Adrenal gland (tissue), 9 donors: ENCODE measurements at regions not wholly inside any gene's neighbourhood (a gene's known extent, or its start where the extent isn't known, plus 50 kb on each side); places are given as distances from the start of the nearest gene placed in this dataset.

Source experiments
- DNase-seq, 7 donors: peaks; one replicate each; pipeline ENCODE4 v3.0.0-alpha.2; 2019 to 2020
- H3K27ac ChIP-seq, 5 donors: fragments of 200-600 bp; sonication (generic) in 4 of 5; 1 replicate in 3 of 5; 2 replicates in 2 of 5; pipeline versions ENCODE4 v1.5.1 to v1.8.0; 2016 to 2020; ENCODE audit warnings: mild to moderate bottlenecking in 1 of 5
- H3K27me3 ChIP-seq: fragments of 200-600 bp; 2 replicates; pipeline ENCODE4 v1.8.0; 2021
- H3K36me3 ChIP-seq, 2 donors: fragments of 200-600 bp; replicated peaks in 1 of 2; 1 replicate in 1 of 2; 2 replicates in 1 of 2; pipeline versions ENCODE4 v1.5.1 to v1.8.0; 2018 to 2022
- H3K4me1 ChIP-seq, 2 donors: fragments of 200-600 bp; replicated peaks in 1 of 2; 1 replicate in 1 of 2; 2 replicates in 1 of 2; pipeline versions ENCODE4 v1.5.1 to v1.8.0; 2018 to 2021
- H3K4me3 ChIP-seq, 4 donors: fragments of 200-600 bp; sonication (generic) in 3 of 4; one replicate each; pipeline ENCODE4 v1.5.1; 2016 to 2018
- H3K9me3 ChIP-seq, 3 donors: fragments of 200-600 bp; sonication (generic) in 1 of 3; replicated peaks in 1 of 3; 1 replicate in 2 of 3; 2 replicates in 1 of 3; pipeline versions ENCODE4 v1.5.1 to v1.8.0; 2016 to 2021
- CTCF ChIP-seq, 6 experiments: fragments of 450-650 bp in 4 of 6; fragments of 200-600 bp in 2 of 6; sonication (generic) in 1 of 6; IDR thresholded peaks; 1 replicate in 5 of 6; 2 replicates in 1 of 6; pipeline versions ENCODE4 v1.5.1 to v1.8.0; 2016 to 2021; ENCODE audit warnings: antibody characterized with exemption in 6 of 6, mild to moderate bottlenecking in 2 of 6, moderate library complexity in 1 of 6
- POLR2A ChIP-seq, 2 donors: fragments of 450-650 bp; IDR thresholded peaks; one replicate each; pipeline ENCODE4 v1.6.1; 2017; ENCODE audit warnings: antibody characterized with exemption in 2 of 2, mild to moderate bottlenecking in 2 of 2, moderate library complexity in 1 of 2
- WGBS, 4 donors: extraction: QIAGEN DNeasy Blood & Tissue Kit in 2 of 4; methylation state at CpG; one replicate each; pipeline versions ENCODE4 v1.1.5 to v1.1.7; 2013 to 2017; 5-methylcytosine and 5-hydroxymethylcytosine counted together
- intact Hi-C, 2 donors: fragments of 100-400 bp; cut with DNase I; formaldehyde crosslinking; loops; one replicate each; pipeline versions ENCODE4 v1.14.1 to v1.15.0; 2022 to 2023
- donor health status: healthy with polysubstance abuse.
- donor health status: Bipolar disorder and iron deficiency.
- donor health status: DM: yes; HTN: yes; CAD: no.
- donor health status: DM: no; HTN: no; CAD: no.
- donor health status: DM: no; HTN: no; CAD: no.

GRCh38 chr14:25658988-25659387 is 609.0 kb upstream of the STXBP6 start:
- WGBS, 4 donors, result 63 to 81% (median 70%) methylated on average over 2 of the region's 2 CpGs
- Histone ChIP-seq H3K36me3 (no peaks in the 10 kb centered on the region), H3K9me3 (no peaks in the 10 kb centered on the region), H3K4me1 (no peaks in the 10 kb centered on the region), H3K4me3 (no peak overlapping the region), H3K27me3 (no peaks in the 10 kb centered on the region), H3K27ac (no peak overlapping the region)
- no peak for DNase-seq
- intact Hi-C loops, result no loop called here
- TF ChIP-seq CTCF (IDR thresholded peaks at IDR 0.05) (no peak), POLR2A (IDR thresholded peaks at IDR 0.05) (no peak)

GRCh38 chr14:25630447-25630846 is 580.5 kb upstream of the STXBP6 start:
- no peaks in the 10 kb centered on the region for H3K36me3 ChIP-seq
- H3K27me3 ChIP-seq, result no peaks in the 10 kb centered on the region
- no peak for DNase-seq
- H3K4me1 ChIP-seq, result no peaks in the 10 kb centered on the region
- H3K27ac ChIP-seq, result no peak overlapping the region
- TF ChIP-seq POLR2A (IDR thresholded peaks at IDR 0.05), result no peak
- TF ChIP-seq CTCF (IDR thresholded peaks at IDR 0.05), result no peak
- intact Hi-C loops, result no loop called here
- no peak overlapping the region for H3K4me3 ChIP-seq
- H3K9me3 ChIP-seq, result no peaks in the 10 kb centered on the region
- 37 to 54% (median 47%) methylated on average over 2 of the region's 2 CpGs for WGBS, 4 donors

GRCh38 chr14:25628978-25629377 is 579.0 kb upstream of the STXBP6 start:
- Histone ChIP-seq H3K36me3 (no peaks in the 10 kb centered on the region), H3K4me1 (no peaks in the 10 kb centered on the region), H3K27me3 (no peaks in the 10 kb centered on the region), H3K27ac (no peak overlapping the region), H3K9me3 (no peaks in the 10 kb centered on the region), H3K4me3 (no peak overlapping the region)
- intact Hi-C loops, result no loop called here
- no peak for TF ChIP-seq CTCF (IDR thresholded peaks at IDR 0.05)
- TF ChIP-seq POLR2A (IDR thresholded peaks at IDR 0.05), result no peak
- WGBS, 4 donors, result 45 to 71% (median 65%) methylated on average over 2 of the region's 2 CpGs
- no peak for DNase-seq

GRCh38 chr14:25628390-25628789 is 578.4 kb upstream of the STXBP6 start:
- Histone ChIP-seq H3K27ac (no peak overlapping the region), H3K4me1 (no peaks in the 10 kb centered on the region), H3K27me3 (no peaks in the 10 kb centered on the region), H3K36me3 (no peaks in the 10 kb centered on the region), H3K9me3 (no peaks in the 10 kb centered on the region), H3K4me3 (no peak overlapping the region)
- intact Hi-C loops, result no loop called here
- DNase-seq, result no peak
- no peak for TF ChIP-seq CTCF (IDR thresholded peaks at IDR 0.05)
- no peak for TF ChIP-seq POLR2A (IDR thresholded peaks at IDR 0.05)
- WGBS, 4 donors, result 49 to 70% (median 64%) methylated on average over 2 of the region's 2 CpGs
